ENCODE measurements at regions not wholly inside any gene's neighbourhood (a gene's known extent, or its start where the extent isn't known, plus 50 kb on each side); places are given as distances from the start of the nearest gene placed in this dataset.

GRCh38 chr2:241986836-241987641 is 117.5 kb downstream of the RTP5 start:
- CTCF ChIA-PET = no interaction called here
- DNase-seq (ENCODE audit: low read depth, low spot score) = no peak
- no peak overlapping the region for H3K4me3 ChIP-seq (ENCODE audit: low read depth, low read length)
- no peak for TF ChIP-seq CTCF (IDR thresholded peaks at IDR 0.05; ENCODE audit: insufficient read depth, low read length, missing control alignments)
- POLR2A ChIA-PET = no interaction called here

- ChIA-PET CTCF (no interaction called here), POLR2A (no interaction called here)
- no peak for TF ChIP-seq CTCF (IDR thresholded peaks at IDR 0.05; ENCODE audit: insufficient read depth, low read length, missing control alignments)
- H3K4me3 ChIP-seq (ENCODE audit: low read depth, low read length) = no peak overlapping the region
- no peak for DNase-seq (ENCODE audit: low read depth, low spot score)
Observed at GRCh38 chr2:241987726-241988125, 118.2 kb downstream of the RTP5 start.

GRCh38 chr2:241988146-241988545 is 118.6 kb downstream of the RTP5 start:
- H3K4me3 ChIP-seq (ENCODE audit: low read depth, low read length) = no peak overlapping the region
- TF ChIP-seq CTCF (IDR thresholded peaks at IDR 0.05; ENCODE audit: insufficient read depth, low read length, missing control alignments) = no peak
- DNase-seq (ENCODE audit: low read depth, low spot score) = no peak
- ChIA-PET CTCF (no interaction called here), POLR2A (no interaction called here)

GRCh38 chr2:241989074-241989473 is 119.5 kb downstream of the RTP5 start:
- POLR2A ChIA-PET = no interaction called here
- H3K4me3 ChIP-seq (ENCODE audit: low read depth, low read length) = no peak overlapping the region
- CTCF ChIA-PET = no interaction called here
- no peak for TF ChIP-seq CTCF (IDR thresholded peaks at IDR 0.05; ENCODE audit: insufficient read depth, low read length, missing control alignments)
- DNase-seq (ENCODE audit: low read depth, low spot score) = no peak

- ChIA-PET POLR2A (no interaction called here), CTCF (no interaction called here)
- H3K4me3 ChIP-seq (ENCODE audit: low read depth, low read length) = no peak overlapping the region
- no peak for TF ChIP-seq CTCF (IDR thresholded peaks at IDR 0.05; ENCODE audit: insufficient read depth, low read length, missing control alignments)
- DNase-seq (ENCODE audit: low read depth, low spot score) = no peak
Observed at GRCh38 chr2:241990466-241990865, 120.9 kb downstream of the RTP5 start.

GRCh38 chr2:241991299-241991698 is 121.8 kb downstream of the RTP5 start:
- POLR2A ChIA-PET = no interaction called here
- TF ChIP-seq CTCF (IDR thresholded peaks at IDR 0.05; ENCODE audit: insufficient read depth, low read length, missing control alignments) = no peak
- CTCF ChIA-PET = no interaction called here
- DNase-seq (ENCODE audit: low read depth, low spot score) = no peak
- no peak overlapping the region for H3K4me3 ChIP-seq (ENCODE audit: low read depth, low read length)
